MCF 10A (cell line): ENCODE measurements at regions not wholly inside any gene's neighbourhood (a gene's known extent, or its start where the extent isn't known, plus 50 kb on each side); places are given as distances from the start of the nearest gene placed in this dataset.

ENCODE experiments used
- BruUV-seq: library from RNA; stranded (reverse); fragments of 400-500 nt; replicated peaks from 2 replicates; lab custom pipeline; 2021; lab: Mats Ljungman, UMichigan
- CTCF ChIA-PET: fragments of 300-600 bp; sonication (Branson Sonifier 250); formaldehyde crosslinking; extraction: SDS; loops from one replicate; lab custom pipeline; 2021; ENCODE audit warnings: antibody characterized with exemption, inconsistent platforms; lab: Yijun Ruan, JAX
- POLR2A ChIA-PET: fragments of 300-600, 350-650 bp; sonication (Branson Sonifier 250); formaldehyde crosslinking; extraction: SDS; loops from one replicate; lab custom pipeline; 2020; ENCODE audit warnings: antibody characterized with exemption, inconsistent platforms; lab: Yijun Ruan, JAX
- DNase-seq: peaks from one replicate; pipeline ENCODE4 v3.0.0-alpha.2; 2018; ENCODE audit not compliant: unreplicated experiment
- H3K27ac Mint-ChIP-seq: one replicate; pipeline ENCODE4 v1.8.0; 2022; ENCODE audit warnings: mild to moderate bottlenecking, low read depth, mixed read lengths; ENCODE audit not compliant: unreplicated experiment
- H3K27me3 Mint-ChIP-seq: one replicate; pipeline ENCODE4 v1.8.0; 2022; ENCODE audit warnings: mixed read lengths; ENCODE audit not compliant: insufficient read depth, unreplicated experiment
- H3K36me3 Mint-ChIP-seq: one replicate; pipeline ENCODE4 v1.8.0; 2022; ENCODE audit warnings: mild to moderate bottlenecking, moderate library complexity, mixed read lengths; ENCODE audit not compliant: insufficient read depth, unreplicated experiment
- H3K4me1 Mint-ChIP-seq: one replicate; pipeline ENCODE4 v1.8.0; 2022; ENCODE audit warnings: mixed read lengths; ENCODE audit not compliant: insufficient read depth, unreplicated experiment
- H3K4me3 Mint-ChIP-seq: one replicate; pipeline ENCODE4 v1.8.0; 2022; ENCODE audit warnings: mild to moderate bottlenecking, moderate library complexity, mixed read lengths; ENCODE audit not compliant: unreplicated experiment
- H3K9me3 Mint-ChIP-seq: one replicate; pipeline ENCODE4 v1.8.0; 2022; ENCODE audit warnings: mixed read lengths; ENCODE audit not compliant: unreplicated experiment
- intact Hi-C: fragments of 100-400 bp; cut with micrococcal nuclease; formaldehyde crosslinking; loops from 2 replicates; pipeline ENCODE4 v1.14.1; 2022
- TF ChIP-seq, protein P1 (sequence below): fragments of 200-600 bp; IDR thresholded peaks from one replicate; pipeline ENCODE4 v1.8.0; 2022; ENCODE audit warnings: antibody characterized with exemption, mild to moderate bottlenecking; ENCODE audit not compliant: unreplicated experiment

DNA sequence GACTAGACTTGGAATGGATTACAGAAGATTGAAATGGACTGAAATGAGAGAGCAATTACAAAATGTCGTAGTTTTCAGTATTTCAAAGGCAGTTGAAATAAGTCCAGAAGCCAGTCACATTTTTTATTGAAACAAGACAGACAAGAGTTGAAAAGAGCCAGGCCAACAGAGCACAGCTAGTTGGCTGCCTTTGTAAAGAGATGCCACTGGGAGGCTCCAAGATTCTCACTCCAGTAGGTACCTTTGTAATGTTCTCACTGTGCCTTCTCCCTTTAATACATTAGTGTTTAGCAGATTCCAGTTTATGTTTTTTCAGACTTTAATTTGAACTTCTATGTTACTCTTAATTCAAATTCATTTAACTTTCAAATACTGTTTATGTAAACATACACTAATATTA, 234.8 kb downstream of the DSEL start:
- intact Hi-C loops: no loop called here
- no peak overlapping the region for H3K4me3 Mint-ChIP-seq
- H3K27me3 Mint-ChIP-seq: no peaks in the 10 kb centered on the region
- ChIA-PET POLR2A (no interaction called here), CTCF (no interaction called here)
- H3K27ac Mint-ChIP-seq: no peak overlapping the region
- TF ChIP-seq, protein P1, sequence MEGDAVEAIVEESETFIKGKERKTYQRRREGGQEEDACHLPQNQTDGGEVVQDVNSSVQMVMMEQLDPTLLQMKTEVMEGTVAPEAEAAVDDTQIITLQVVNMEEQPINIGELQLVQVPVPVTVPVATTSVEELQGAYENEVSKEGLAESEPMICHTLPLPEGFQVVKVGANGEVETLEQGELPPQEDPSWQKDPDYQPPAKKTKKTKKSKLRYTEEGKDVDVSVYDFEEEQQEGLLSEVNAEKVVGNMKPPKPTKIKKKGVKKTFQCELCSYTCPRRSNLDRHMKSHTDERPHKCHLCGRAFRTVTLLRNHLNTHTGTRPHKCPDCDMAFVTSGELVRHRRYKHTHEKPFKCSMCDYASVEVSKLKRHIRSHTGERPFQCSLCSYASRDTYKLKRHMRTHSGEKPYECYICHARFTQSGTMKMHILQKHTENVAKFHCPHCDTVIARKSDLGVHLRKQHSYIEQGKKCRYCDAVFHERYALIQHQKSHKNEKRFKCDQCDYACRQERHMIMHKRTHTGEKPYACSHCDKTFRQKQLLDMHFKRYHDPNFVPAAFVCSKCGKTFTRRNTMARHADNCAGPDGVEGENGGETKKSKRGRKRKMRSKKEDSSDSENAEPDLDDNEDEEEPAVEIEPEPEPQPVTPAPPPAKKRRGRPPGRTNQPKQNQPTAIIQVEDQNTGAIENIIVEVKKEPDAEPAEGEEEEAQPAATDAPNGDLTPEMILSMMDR: no peak
- no peaks in the 10 kb centered on the region for H3K9me3 Mint-ChIP-seq
- no peak for DNase-seq
- BruUV-seq: no TSS peak
- H3K36me3 Mint-ChIP-seq: no peaks in the 10 kb centered on the region
- no peaks in the 10 kb centered on the region for H3K4me1 Mint-ChIP-seq

DNA sequence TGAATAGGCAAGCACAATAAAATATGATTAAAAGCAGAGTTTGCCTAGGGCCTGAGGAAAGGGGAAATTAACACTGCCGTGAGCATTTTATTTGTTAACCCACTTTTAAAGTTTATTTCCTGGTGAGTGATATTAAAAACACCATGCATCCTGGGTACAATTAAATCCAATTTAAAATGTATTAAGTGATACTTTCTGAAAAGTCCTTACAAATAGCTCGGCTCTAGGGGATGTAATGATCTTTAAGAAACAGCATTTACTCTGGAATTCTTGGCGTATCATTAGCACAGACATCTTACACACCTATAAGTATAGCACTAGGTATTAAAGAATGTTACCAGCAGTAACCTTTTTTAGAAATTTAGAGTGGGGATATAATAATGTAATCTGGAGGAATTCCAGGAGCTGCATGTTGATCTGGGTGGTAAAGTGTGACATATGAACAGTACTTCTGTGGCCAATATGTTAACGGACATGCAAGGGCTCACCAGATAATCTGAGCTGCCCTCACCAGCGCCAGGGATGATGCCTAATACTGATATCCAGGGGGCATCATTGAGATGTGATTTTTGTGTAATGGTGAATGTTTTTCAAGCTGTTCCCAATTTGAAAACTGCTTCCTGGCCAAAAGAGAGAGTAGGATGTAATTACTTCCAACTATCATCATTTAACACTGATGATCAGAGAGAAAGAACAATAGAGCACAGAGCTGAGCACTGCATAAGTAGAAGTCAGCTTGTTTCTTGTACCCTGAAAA, 235.9 kb downstream of the DSEL start:
- Mint-ChIP-seq H3K27ac (no peak overlapping the region), H3K9me3 (no peaks in the 10 kb centered on the region), H3K27me3 (no peaks in the 10 kb centered on the region), H3K36me3 (no peaks in the 10 kb centered on the region), H3K4me1 (no peaks in the 10 kb centered on the region), H3K4me3 (no peak overlapping the region)
- CTCF ChIA-PET: interaction anchor here (0.5 to 1.1 kb wide), 7 partner anchors 63 to 653 kb away, joined by 3 to 4 read pairs (median 3); no protein-coding TSS in a partner anchor
- POLR2A ChIA-PET: no interaction called here
- DNase-seq: no peak
- intact Hi-C loops: no loop called here
- TF ChIP-seq, protein P1: no peak
- no TSS peak for BruUV-seq

DNA sequence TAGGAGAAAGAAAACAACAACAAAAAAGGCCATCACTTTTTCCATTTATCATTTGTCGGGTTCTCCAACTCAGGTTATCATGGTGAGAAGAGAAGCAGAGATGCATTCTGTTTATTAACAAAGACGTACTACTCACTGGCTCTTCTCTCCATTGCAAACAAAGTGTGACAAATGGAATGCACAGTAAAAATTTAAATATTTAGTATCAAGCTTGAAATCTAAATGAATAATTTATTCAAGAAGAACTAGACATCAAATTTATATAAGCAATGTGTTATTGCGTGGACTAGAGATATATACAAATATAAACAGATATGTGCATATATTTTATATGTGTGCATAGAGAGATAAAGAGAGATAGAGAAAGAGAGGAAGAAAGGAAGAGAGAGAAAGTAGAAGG, 236.5 kb downstream of the DSEL start:
- Mint-ChIP-seq H3K27me3 (no peaks in the 10 kb centered on the region), H3K36me3 (no peaks in the 10 kb centered on the region), H3K27ac (no peak overlapping the region), H3K4me3 (no peak overlapping the region), H3K4me1 (no peaks in the 10 kb centered on the region), H3K9me3 (no peaks in the 10 kb centered on the region)
- intact Hi-C loops: no loop called here
- ChIA-PET CTCF (interaction anchor here (0.7 to 1.1 kb wide), 2 partner anchors 80 to 199 kb away, joined by 4 read pairs; no protein-coding TSS in a partner anchor), POLR2A (no interaction called here)
- no peak for DNase-seq
- BruUV-seq: no TSS peak
- TF ChIP-seq, protein P1: no peak

DNA sequence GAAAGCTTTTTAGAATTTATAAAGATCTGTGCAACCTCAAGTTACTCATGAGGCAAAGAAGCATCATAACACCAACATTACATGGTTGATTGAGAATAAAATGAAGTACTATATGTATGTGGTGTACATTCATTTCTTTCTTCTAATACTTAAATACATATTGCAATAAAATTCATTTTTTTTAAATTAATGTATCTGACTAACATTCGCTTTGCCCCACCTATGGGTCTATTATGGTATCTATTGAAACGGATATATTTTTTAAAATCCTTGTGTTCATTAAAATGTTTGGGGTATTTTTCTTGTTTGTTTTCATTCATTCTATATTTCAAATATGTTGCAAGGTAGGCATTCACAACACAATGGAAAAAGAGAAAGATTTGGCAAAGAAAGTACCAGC, 237.5 kb downstream of the DSEL start:
- CTCF ChIA-PET: interaction anchor here (0.6 kb wide), 2 partner anchors 10 to 39 kb away, joined by 3 read pairs; no protein-coding TSS in a partner anchor
- no peak overlapping the region for H3K27ac Mint-ChIP-seq
- H3K9me3 Mint-ChIP-seq: no peaks in the 10 kb centered on the region
- H3K36me3 Mint-ChIP-seq: no peaks in the 10 kb centered on the region
- POLR2A ChIA-PET: no interaction called here
- intact Hi-C loops: no loop called here
- no peaks in the 10 kb centered on the region for H3K4me1 Mint-ChIP-seq
- BruUV-seq: no TSS peak
- no peak overlapping the region for H3K4me3 Mint-ChIP-seq
- H3K27me3 Mint-ChIP-seq: no peaks in the 10 kb centered on the region
- DNase-seq: no peak
- TF ChIP-seq, protein P1: peak; percentile 19
